HCT116 (cell line): ENCODE measurements at regions not wholly inside any gene's neighbourhood (a gene's known extent, or its start where the extent isn't known, plus 50 kb on each side); places are given as distances from the start of the nearest gene placed in this dataset.

Experiments
- ATAC-seq: fragments of 200-7000 bp; cut with Tn5 transposase; 2 replicates; pipeline ENCODE4 v1.9.1; 2020; ENCODE audit warnings: mild to moderate bottlenecking, moderate library complexity
- BruUV-seq: library from RNA; stranded (reverse); fragments of 400-500 nt; replicated peaks from 2 replicates; lab custom pipeline; 2021; lab: Mats Ljungman, UMichigan
- CTCF ChIA-PET: fragments of 300-600 bp; sonication (Branson Sonifier 250); formaldehyde crosslinking; loops from one replicate; lab custom pipeline; 2021; ENCODE audit warnings: antibody characterized with exemption; lab: Charles Lee
- POLR2A ChIA-PET: fragments of 300-600, 350-600 bp; sonication (Branson Sonifier 250); formaldehyde crosslinking; loops from one replicate; lab custom pipeline; 2021; ENCODE audit warnings: antibody characterized with exemption; lab: Charles Lee
- RAD21 ChIA-PET, 2 experiments: fragments of 300-600 bp; sonication (Branson Sonifier 250); formaldehyde crosslinking; loops; one replicate each; lab custom pipeline; 2023; ENCODE audit warnings: low total read pairs in 2 of 2; ENCODE audit not compliant: uncharacterized antibody in 2 of 2, unreplicated experiment in 2 of 2, low non-redundant PET in 1 of 2; lab: Charles Lee
- DNase-seq: peaks from one replicate; pipeline ENCODE4 v3.0.0-alpha.2; 2010; ENCODE audit warnings: low read depth, low spot score
- H2AFZ ChIP-seq: fragments of 200-600 bp; shearing (Covaris generic), sonication (generic); 2 replicates; pipeline ENCODE4 v1.6.1; 2017; ENCODE audit warnings: low read depth, mixed run types, mixed read lengths, antibody characterized with exemption, low read length; ENCODE audit not compliant: poor library complexity, severe bottlenecking
- H3K27ac ChIP-seq: 2 replicates; pipeline ENCODE4 v1.5.1; 2012; ENCODE audit warnings: low read depth, low read length
- H3K27me3 ChIP-seq: fragments of 200-600 bp; sonication (generic); 2 replicates; pipeline ENCODE4 v1.6.1; 2016; ENCODE audit warnings: mixed run types, low read length, mixed read lengths; ENCODE audit not compliant: insufficient read depth
- H3K36me3 ChIP-seq, 2 experiments: fragments of 200-500 bp in 1 of 2; fragments of 200-600 bp in 1 of 2; sonication (Bioruptor generic) in 1 of 2; sonication (generic) in 1 of 2; 2 replicates each; pipeline versions ENCODE4 v1.5.1 to v1.6.1; 2014 to 2016; ENCODE audit warnings: low read length in 2 of 2, inconsistent platforms in 1 of 2, mixed read lengths in 1 of 2, mixed run types in 1 of 2; ENCODE audit not compliant: insufficient read depth in 2 of 2, control insufficient read depth in 1 of 2
- H3K4me1 ChIP-seq, 2 experiments: fragments of 200-600 bp in 1 of 2; sonication (generic) in 1 of 2; 2 replicates each; pipeline versions ENCODE4 v1.5.1 to v1.6.1; 2012 to 2017; ENCODE audit warnings: low read length in 2 of 2, inconsistent platforms in 1 of 2, mild to moderate bottlenecking in 1 of 2, mixed read lengths in 1 of 2, mixed run types in 1 of 2, moderate library complexity in 1 of 2; ENCODE audit not compliant: insufficient read depth in 2 of 2, control insufficient read depth in 1 of 2
- H3K4me2 ChIP-seq: fragments of 200-600 bp; sonication (generic); 2 replicates; pipeline ENCODE4 v1.6.1; 2017; ENCODE audit warnings: mixed run types, low read length, mixed read lengths
- H3K4me3 ChIP-seq, 2 experiments: fragments of 200-600 bp in 1 of 2; sonication (generic) in 1 of 2; replicated peaks in 1 of 2; 2 replicates each; pipeline ENCODE4 v1.5.1; 2011 to 2016; ENCODE audit warnings: low read length in 2 of 2, control low read depth in 1 of 2, low read depth in 1 of 2, mild to moderate bottlenecking in 1 of 2, mixed read lengths in 1 of 2, mixed run types in 1 of 2
- H3K79me2 ChIP-seq: fragments of 200-600 bp; sonication (generic); 2 replicates; pipeline ENCODE4 v1.6.1; 2017; ENCODE audit warnings: mild to moderate bottlenecking, mixed run types, low read length, moderate library complexity, mixed read lengths; ENCODE audit not compliant: insufficient read depth
- H3K9ac ChIP-seq: fragments of 200-600 bp; sonication (generic); 2 replicates; pipeline ENCODE4 v1.6.1; 2016; ENCODE audit warnings: low read length, mixed read lengths
- H3K9me2 ChIP-seq: fragments of 200-600 bp; sonication (generic), shearing (Covaris generic); 2 replicates; pipeline ENCODE4 v1.6.1; 2017; ENCODE audit warnings: mixed run types, mild to moderate bottlenecking, moderate library complexity; ENCODE audit not compliant: insufficient read depth
- H3K9me3 ChIP-seq, 2 experiments: fragments of 200-500 bp in 1 of 2; fragments of 200-600 bp in 1 of 2; sonication (Bioruptor generic) in 1 of 2; sonication (generic) in 1 of 2; 2 replicates each; pipeline ENCODE4 v1.6.1; 2014 to 2017; ENCODE audit warnings: low read length in 2 of 2, mixed read lengths in 2 of 2, inconsistent platforms in 1 of 2, low read depth in 1 of 2, mild to moderate bottlenecking in 1 of 2, mixed run types in 1 of 2, moderate library complexity in 1 of 2; ENCODE audit not compliant: control insufficient read depth in 1 of 2, insufficient read depth in 1 of 2
- H4K20me1 ChIP-seq: fragments of 200-600 bp; sonication (generic), shearing (Covaris generic); 2 replicates; pipeline ENCODE4 v1.6.1; 2017; ENCODE audit warnings: mixed run types, mild to moderate bottlenecking, moderate library complexity; ENCODE audit not compliant: insufficient read depth
- CBX3 ChIP-seq: IDR thresholded peaks from 2 replicates; pipeline ENCODE4 v1.6.1; 2012; ENCODE audit warnings: low read depth
- CEBPB ChIP-seq: IDR thresholded peaks from 2 replicates; pipeline ENCODE4 v1.6.1; 2012; ENCODE audit warnings: low read depth
- CTCF ChIP-seq, 3 experiments: fragments of 200-600 bp in 1 of 3; sonication (generic) in 1 of 3; IDR thresholded peaks in 2 of 3; conservative IDR thresholded peaks in 1 of 3; 2 replicates each; pipeline ENCODE4 v1.5.1; 2012 to 2017; ENCODE audit warnings: low read depth in 2 of 3, low read length in 2 of 3, antibody characterized with exemption in 1 of 3, borderline replicate concordance in 1 of 3, control low read depth in 1 of 3, mild to moderate bottlenecking in 1 of 3, mixed read lengths in 1 of 3, mixed run types in 1 of 3, moderate library complexity in 1 of 3; ENCODE audit not compliant: insufficient read depth in 1 of 3
- EGR1 ChIP-seq: IDR thresholded peaks from 2 replicates; pipeline ENCODE4 v1.6.1; 2012; ENCODE audit warnings: low read depth
- ELF1 ChIP-seq: IDR thresholded peaks from 2 replicates; pipeline ENCODE4 v1.6.1; 2012; ENCODE audit warnings: low read depth, borderline replicate concordance
- EZH2phosphoT487 ChIP-seq: fragments of 200-600 bp; IDR thresholded peaks from 2 replicates; pipeline ENCODE4 v1.6.1; 2018; ENCODE audit warnings: antibody characterized with exemption, borderline replicate concordance
- FOSL1 ChIP-seq: IDR thresholded peaks from 2 replicates; pipeline ENCODE4 v1.6.1; 2012; ENCODE audit warnings: low read depth
- JUND ChIP-seq: IDR thresholded peaks from 2 replicates; pipeline ENCODE4 v1.6.1; 2012
- POLR2AphosphoS5 ChIP-seq: IDR thresholded peaks from 2 replicates; pipeline ENCODE4 v1.6.1; 2011; ENCODE audit warnings: mild to moderate bottlenecking, low read depth, low read length, moderate library complexity
- REST ChIP-seq: IDR thresholded peaks from 2 replicates; pipeline ENCODE4 v1.6.1; 2012; ENCODE audit warnings: low read depth
- SP1 ChIP-seq: IDR thresholded peaks from 2 replicates; pipeline ENCODE4 v1.6.1; 2012; ENCODE audit warnings: low read depth
- SRF ChIP-seq: IDR thresholded peaks from 2 replicates; pipeline ENCODE4 v1.6.1; 2012; ENCODE audit warnings: low read depth
- TCF7L2 ChIP-seq: IDR thresholded peaks from 2 replicates; pipeline ENCODE4 v1.7.0; 2011; ENCODE audit warnings: borderline replicate concordance, inconsistent platforms; ENCODE audit not compliant: insufficient read depth, insufficient read length; ENCODE audit errors: extremely low read depth
- ZBTB33 ChIP-seq: IDR thresholded peaks from 2 replicates; pipeline ENCODE4 v1.6.1; 2011; ENCODE audit warnings: mild to moderate bottlenecking, low read length, moderate library complexity; ENCODE audit not compliant: insufficient replicate concordance; ENCODE audit errors: extremely low read depth
- ZFX ChIP-seq: fragments of 450-650 bp; IDR thresholded peaks from 2 replicates; pipeline ENCODE4 v1.6.1; 2017
- ZNF274 ChIP-seq: fragments of 200-500 bp; sonication (Bioruptor generic); IDR thresholded peaks from 2 replicates; pipeline ENCODE4 v1.6.1; 2014; ENCODE audit warnings: mild to moderate bottlenecking, low read depth, low read length, inconsistent platforms
- intact Hi-C: fragments of 100-400 bp; cut with micrococcal nuclease; formaldehyde crosslinking; loops from 2 replicates; pipeline ENCODE4 v1.10.0; 2022
- TF ChIP-seq, protein P1 (sequence below): IDR thresholded peaks from 2 replicates; pipeline ENCODE4 v1.6.1; 2012

DNA sequence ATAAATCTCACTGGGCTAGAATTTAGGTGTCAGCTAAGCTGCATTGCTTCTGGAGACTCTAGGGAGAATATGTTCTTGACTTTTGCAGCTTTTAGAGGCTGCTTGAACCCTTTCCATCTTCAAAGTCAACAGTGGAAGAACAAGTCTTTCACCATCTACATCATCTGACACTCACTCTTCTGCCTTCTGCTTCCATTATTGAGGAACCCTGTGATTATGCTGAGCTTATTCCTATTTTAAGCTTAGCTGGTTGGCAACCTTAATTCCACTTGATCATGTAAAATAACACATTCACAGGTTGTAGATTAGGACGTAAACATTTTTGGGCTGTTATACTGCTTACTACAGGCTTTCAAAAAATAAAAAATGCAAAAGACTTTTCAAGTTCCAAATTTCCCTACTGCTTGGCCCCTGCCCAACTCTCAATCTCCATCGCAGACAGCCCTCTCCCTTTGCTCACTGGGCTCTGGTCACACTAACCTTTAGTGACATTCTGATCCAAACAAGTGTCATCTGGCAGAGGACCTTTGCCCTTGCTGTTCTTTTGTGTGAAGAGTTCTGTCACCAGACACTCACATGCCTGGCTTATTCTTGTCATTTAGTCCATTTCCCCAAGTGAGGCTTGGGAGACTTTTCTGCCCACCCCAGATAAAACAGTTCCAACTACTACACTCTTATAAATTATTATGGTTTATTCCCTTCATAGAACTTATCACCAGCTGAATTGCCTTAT lies 1056.0 kb downstream of the STIM2 start:
- H3K9me2 ChIP-seq, result no peaks in the 10 kb centered on the region
- no peak for TF ChIP-seq ZNF274
- TF ChIP-seq EGR1, result no peak
- no peak for TF ChIP-seq ZFX
- no peak for TF ChIP-seq EZH2phosphoT487
- no peak for TF ChIP-seq ZBTB33
- TF ChIP-seq JUND, result no peak
- TF ChIP-seq REST, result no peak
- no peak for TF ChIP-seq POLR2AphosphoS5
- TF ChIP-seq CTCF (IDR thresholded peaks at IDR 0.05 in 2 of 3, conservative IDR thresholded peaks at IDR 0.05 in 1 of 3; ENCODE audit: borderline replicate concordance in 1 of 3, insufficient read depth in 1 of 3, low read depth in 2 of 3, low read length in 2 of 3), result no peak
- TF ChIP-seq, protein P1, sequence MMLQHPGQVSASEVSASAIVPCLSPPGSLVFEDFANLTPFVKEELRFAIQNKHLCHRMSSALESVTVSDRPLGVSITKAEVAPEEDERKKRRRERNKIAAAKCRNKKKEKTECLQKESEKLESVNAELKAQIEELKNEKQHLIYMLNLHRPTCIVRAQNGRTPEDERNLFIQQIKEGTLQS, result no peak
- TF ChIP-seq TCF7L2, result no peak
- no peak for TF ChIP-seq ELF1
- no peak for TF ChIP-seq CEBPB
- no peak for TF ChIP-seq SP1
- no peak for TF ChIP-seq FOSL1
- no peak for TF ChIP-seq CBX3
- no peak for TF ChIP-seq SRF
- no peaks in the 10 kb centered on the region for H3K9me3 ChIP-seq
- no peak overlapping the region for H3K27ac ChIP-seq
- H3K4me2 ChIP-seq, result no peak overlapping the region
- POLR2A ChIA-PET, result no interaction called here
- no peaks in the 10 kb centered on the region for H3K79me2 ChIP-seq
- intact Hi-C loops, result no loop called here
- no TSS peak for BruUV-seq
- H3K9ac ChIP-seq, result no peak overlapping the region
- ATAC-seq (no peak), DNase-seq (no peak)
- RAD21 ChIA-PET, result no interaction called here
- H3K4me1 ChIP-seq, result no peaks in the 10 kb centered on the region
- no peaks in the 10 kb centered on the region for H4K20me1 ChIP-seq
- H2AFZ ChIP-seq, result no peak overlapping the region
- no peaks in the 10 kb centered on the region for H3K27me3 ChIP-seq
- no peak overlapping the region for H3K4me3 ChIP-seq
- no peaks in the 10 kb centered on the region for H3K36me3 ChIP-seq
- CTCF ChIA-PET, result no interaction called here
